Neural cell (in vitro differentiated cells): ENCODE measurements at regions not wholly inside any gene's neighbourhood (a gene's known extent, or its start where the extent isn't known, plus 50 kb on each side); places are given as distances from the start of the nearest gene placed in this dataset.

ENCODE experiments used
- H2AFZ ChIP-seq: fragments of 200-600, 300-800 bp; sonication (generic), shearing (Covaris generic); 2 replicates; pipeline ENCODE4 v1.6.0; 2014; ENCODE audit warnings: low read depth, mild to moderate bottlenecking, antibody characterized with exemption, low read length, moderate library complexity
- H3F3A ChIP-seq: fragments of 200-600 bp; shearing (Covaris generic); 2 replicates; pipeline ENCODE4 v1.6.1; 2016; ENCODE audit warnings: mild to moderate bottlenecking, moderate library complexity, mixed read lengths, antibody characterized with exemption, low read length; ENCODE audit not compliant: insufficient read depth, poor library complexity, severe bottlenecking
- H3K27ac ChIP-seq: fragments of 200-600, 300-800 bp; sonication (generic), shearing (Covaris generic); 2 replicates; pipeline ENCODE4 v1.5.1; 2014; ENCODE audit warnings: mild to moderate bottlenecking, low read length, moderate library complexity
- H3K27me3 ChIP-seq: fragments of 300-800, 200-600 bp; sonication (generic), shearing (Covaris generic); 2 replicates; pipeline ENCODE4 v1.6.0; 2014; ENCODE audit warnings: mild to moderate bottlenecking, low read depth, low read length, moderate library complexity; ENCODE audit not compliant: insufficient read depth
- H3K36me3 ChIP-seq: fragments of 300-800, 200-600 bp; sonication (generic), shearing (Covaris generic); 2 replicates; pipeline ENCODE4 v1.5.1; 2014; ENCODE audit warnings: mild to moderate bottlenecking, antibody characterized with exemption, low read length, moderate library complexity; ENCODE audit not compliant: insufficient read depth
- H3K4me2 ChIP-seq: fragments of 300-800, 200-600 bp; sonication (generic), shearing (Covaris generic); 2 replicates; pipeline ENCODE4 v1.6.0; 2014; ENCODE audit warnings: mild to moderate bottlenecking, low read length
- H3K4me3 ChIP-seq: fragments of 300-800, 200-600 bp; sonication (generic), shearing (Covaris generic); 2 replicates; pipeline ENCODE4 v1.5.1; 2014; ENCODE audit warnings: mild to moderate bottlenecking, low read length, moderate library complexity
- H3K79me2 ChIP-seq: fragments of 200-600 bp; shearing (Covaris generic); replicated peaks from 2 replicates; pipeline ENCODE4 v1.6.0; 2014; ENCODE audit warnings: mild to moderate bottlenecking, low read length, moderate library complexity; ENCODE audit not compliant: insufficient read depth
- H3K9ac ChIP-seq: fragments of 300-800, 200-600 bp; sonication (generic), shearing (Covaris generic); 2 replicates; pipeline ENCODE4 v1.6.1; 2016; ENCODE audit warnings: mild to moderate bottlenecking, low read length, mixed read lengths
- H3K9me2 ChIP-seq: fragments of 200-600 bp; shearing (Covaris generic); 2 replicates; pipeline ENCODE4 v1.6.1; 2016; ENCODE audit warnings: mild to moderate bottlenecking, low read length, mixed read lengths; ENCODE audit not compliant: insufficient read depth
- H3K9me3 ChIP-seq: fragments of 200-600, 300-800 bp; sonication (generic), shearing (Covaris generic); 2 replicates; pipeline ENCODE4 v1.6.1; 2016; ENCODE audit warnings: mild to moderate bottlenecking, mixed run types, low read length, moderate library complexity, mixed read lengths
- H4K20me1 ChIP-seq: fragments of 200-600 bp; shearing (Covaris generic); 2 replicates; pipeline ENCODE4 v1.6.1; 2016; ENCODE audit warnings: mild to moderate bottlenecking, mixed run types; ENCODE audit not compliant: insufficient read depth
- EP300 ChIP-seq: fragments of 450-650 bp; conservative IDR thresholded peaks from 2 replicates; pipeline ENCODE4 v1.6.1; 2014; ENCODE audit warnings: antibody characterized with exemption, mild to moderate bottlenecking, moderate library complexity; ENCODE audit not compliant: poor library complexity, severe bottlenecking
- RAD21 ChIP-seq: fragments of 450-650 bp; conservative IDR thresholded peaks from 2 replicates; pipeline ENCODE4 v1.6.1; 2014; ENCODE audit warnings: antibody characterized with exemption, mild to moderate bottlenecking, moderate library complexity
- SMC3 ChIP-seq: fragments of 450-650 bp; conservative IDR thresholded peaks from 2 replicates; pipeline ENCODE4 v1.6.1; 2014; ENCODE audit warnings: antibody characterized with exemption, mild to moderate bottlenecking, moderate library complexity; ENCODE audit not compliant: poor library complexity
- TF ChIP-seq, protein P1 (sequence below): IDR thresholded peaks from 2 replicates; pipeline ENCODE4 v1.6.1; 2012; ENCODE audit warnings: borderline replicate concordance
- TF ChIP-seq, protein P2 (sequence below): fragments of 450-650 bp; IDR thresholded peaks from 2 replicates; pipeline ENCODE4 v1.5.1; 2014; ENCODE audit warnings: antibody characterized with exemption, mild to moderate bottlenecking, moderate library complexity; ENCODE audit not compliant: poor library complexity, severe bottlenecking

DNA sequence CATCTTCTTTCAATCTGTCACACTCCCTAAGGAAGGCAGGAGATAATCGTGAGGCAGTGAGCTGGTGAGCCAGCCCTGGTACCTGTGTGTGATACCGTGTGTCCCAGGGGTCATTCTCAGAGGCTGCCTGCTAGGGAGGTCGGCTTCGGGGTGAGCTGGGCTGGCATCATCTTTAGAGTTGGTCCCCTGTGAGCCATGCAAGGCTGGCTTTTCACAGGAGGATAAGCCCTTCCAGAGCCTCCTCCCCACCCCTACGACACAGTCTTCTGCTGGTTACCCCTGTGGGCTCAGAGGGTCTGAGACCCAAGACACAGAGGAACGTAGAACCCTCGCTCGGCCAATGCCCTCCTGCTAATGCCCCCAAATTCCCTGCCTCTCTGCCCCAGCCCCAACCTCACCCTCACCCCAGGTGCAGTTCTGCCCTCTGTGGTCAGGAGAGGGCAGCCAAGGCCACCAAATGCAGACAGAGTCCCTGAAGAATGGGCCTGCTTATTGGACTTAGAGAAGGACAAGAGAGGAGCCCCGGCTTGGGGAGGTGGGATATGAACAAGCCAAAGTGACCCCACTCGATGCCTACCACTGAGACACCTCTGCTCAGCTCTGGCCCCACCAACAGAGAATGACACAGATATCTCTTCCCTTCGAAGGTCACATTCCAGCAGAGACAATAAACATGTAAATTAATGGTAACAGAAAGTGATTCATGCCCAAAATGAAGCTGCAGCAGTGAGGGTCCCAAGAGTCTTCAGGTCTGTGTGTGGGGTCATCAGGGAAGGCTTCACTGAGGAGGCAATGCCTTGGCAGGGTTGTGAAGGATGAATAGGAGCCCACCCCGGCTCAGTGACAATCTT is 80.8 kb upstream of the CCL1 start:
- Histone ChIP-seq H3K79me2 (no peaks in the 10 kb centered on the region), H3K4me2 (no peak overlapping the region), H2AFZ (no peak overlapping the region), H3K27me3 (no peaks in the 10 kb centered on the region), H3K27ac (no peak overlapping the region), H3K9ac (no peak overlapping the region), H4K20me1 (no peaks in the 10 kb centered on the region), H3K4me3 (no peak overlapping the region), H3K9me3 (no peaks in the 10 kb centered on the region), H3F3A (no peaks in the 10 kb centered on the region), H3K36me3 (no peaks in the 10 kb centered on the region), H3K9me2 (no peaks in the 10 kb centered on the region)
- TF ChIP-seq SMC3 (peak; percentile 94), RAD21 (peak; percentile 89)
- TF ChIP-seq, protein P1, sequence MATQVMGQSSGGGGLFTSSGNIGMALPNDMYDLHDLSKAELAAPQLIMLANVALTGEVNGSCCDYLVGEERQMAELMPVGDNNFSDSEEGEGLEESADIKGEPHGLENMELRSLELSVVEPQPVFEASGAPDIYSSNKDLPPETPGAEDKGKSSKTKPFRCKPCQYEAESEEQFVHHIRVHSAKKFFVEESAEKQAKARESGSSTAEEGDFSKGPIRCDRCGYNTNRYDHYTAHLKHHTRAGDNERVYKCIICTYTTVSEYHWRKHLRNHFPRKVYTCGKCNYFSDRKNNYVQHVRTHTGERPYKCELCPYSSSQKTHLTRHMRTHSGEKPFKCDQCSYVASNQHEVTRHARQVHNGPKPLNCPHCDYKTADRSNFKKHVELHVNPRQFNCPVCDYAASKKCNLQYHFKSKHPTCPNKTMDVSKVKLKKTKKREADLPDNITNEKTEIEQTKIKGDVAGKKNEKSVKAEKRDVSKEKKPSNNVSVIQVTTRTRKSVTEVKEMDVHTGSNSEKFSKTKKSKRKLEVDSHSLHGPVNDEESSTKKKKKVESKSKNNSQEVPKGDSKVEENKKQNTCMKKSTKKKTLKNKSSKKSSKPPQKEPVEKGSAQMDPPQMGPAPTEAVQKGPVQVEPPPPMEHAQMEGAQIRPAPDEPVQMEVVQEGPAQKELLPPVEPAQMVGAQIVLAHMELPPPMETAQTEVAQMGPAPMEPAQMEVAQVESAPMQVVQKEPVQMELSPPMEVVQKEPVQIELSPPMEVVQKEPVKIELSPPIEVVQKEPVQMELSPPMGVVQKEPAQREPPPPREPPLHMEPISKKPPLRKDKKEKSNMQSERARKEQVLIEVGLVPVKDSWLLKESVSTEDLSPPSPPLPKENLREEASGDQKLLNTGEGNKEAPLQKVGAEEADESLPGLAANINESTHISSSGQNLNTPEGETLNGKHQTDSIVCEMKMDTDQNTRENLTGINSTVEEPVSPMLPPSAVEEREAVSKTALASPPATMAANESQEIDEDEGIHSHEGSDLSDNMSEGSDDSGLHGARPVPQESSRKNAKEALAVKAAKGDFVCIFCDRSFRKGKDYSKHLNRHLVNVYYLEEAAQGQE, result no peak
- TF ChIP-seq, protein P2, sequence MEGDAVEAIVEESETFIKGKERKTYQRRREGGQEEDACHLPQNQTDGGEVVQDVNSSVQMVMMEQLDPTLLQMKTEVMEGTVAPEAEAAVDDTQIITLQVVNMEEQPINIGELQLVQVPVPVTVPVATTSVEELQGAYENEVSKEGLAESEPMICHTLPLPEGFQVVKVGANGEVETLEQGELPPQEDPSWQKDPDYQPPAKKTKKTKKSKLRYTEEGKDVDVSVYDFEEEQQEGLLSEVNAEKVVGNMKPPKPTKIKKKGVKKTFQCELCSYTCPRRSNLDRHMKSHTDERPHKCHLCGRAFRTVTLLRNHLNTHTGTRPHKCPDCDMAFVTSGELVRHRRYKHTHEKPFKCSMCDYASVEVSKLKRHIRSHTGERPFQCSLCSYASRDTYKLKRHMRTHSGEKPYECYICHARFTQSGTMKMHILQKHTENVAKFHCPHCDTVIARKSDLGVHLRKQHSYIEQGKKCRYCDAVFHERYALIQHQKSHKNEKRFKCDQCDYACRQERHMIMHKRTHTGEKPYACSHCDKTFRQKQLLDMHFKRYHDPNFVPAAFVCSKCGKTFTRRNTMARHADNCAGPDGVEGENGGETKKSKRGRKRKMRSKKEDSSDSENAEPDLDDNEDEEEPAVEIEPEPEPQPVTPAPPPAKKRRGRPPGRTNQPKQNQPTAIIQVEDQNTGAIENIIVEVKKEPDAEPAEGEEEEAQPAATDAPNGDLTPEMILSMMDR, result peak; percentile 80

DNA sequence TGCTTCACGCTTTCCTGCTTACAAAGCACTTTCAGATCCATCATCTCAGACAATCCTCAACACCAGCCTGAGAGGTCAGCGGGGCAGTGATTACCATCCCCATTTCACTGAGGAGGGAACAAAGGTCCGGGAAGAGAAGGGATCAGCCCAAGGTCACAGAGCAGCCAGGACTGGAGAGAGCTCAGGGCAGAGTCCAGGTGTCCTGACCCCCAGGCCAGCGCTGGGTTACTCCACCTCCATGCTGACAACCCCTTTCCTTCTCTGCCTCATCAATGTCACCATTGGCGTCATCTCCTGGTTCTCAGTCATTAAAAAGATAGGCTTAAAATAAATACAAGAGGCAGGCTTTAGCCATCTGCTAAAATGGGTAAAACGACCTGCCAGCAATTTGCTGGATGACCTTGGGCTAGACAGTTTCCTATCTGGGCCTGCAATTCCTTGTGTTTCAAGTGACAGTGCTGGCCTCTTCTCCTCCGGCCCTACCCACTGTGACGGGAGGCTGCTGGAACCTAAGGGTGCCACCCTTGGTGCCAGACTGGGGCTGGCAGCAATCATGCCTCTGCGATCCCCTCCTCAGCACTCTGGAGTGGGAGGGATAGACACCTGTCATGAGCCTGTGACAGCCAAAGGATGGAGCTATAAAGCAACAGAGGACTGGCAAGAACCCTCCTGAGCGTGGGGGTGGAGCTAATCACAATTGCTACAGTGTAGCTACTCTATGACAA is 79.5 kb upstream of the CCL1 start:
- H3K27ac ChIP-seq, result no peak overlapping the region
- no peak overlapping the region for H2AFZ ChIP-seq
- no peak overlapping the region for H3K4me2 ChIP-seq
- no peaks in the 10 kb centered on the region for H3K9me2 ChIP-seq
- H3K9ac ChIP-seq, result no peak overlapping the region
- no peak overlapping the region for H3K4me3 ChIP-seq
- H3K9me3 ChIP-seq, result no peaks in the 10 kb centered on the region
- no peaks in the 10 kb centered on the region for H3K36me3 ChIP-seq
- no peaks in the 10 kb centered on the region for H3F3A ChIP-seq
- no peaks in the 10 kb centered on the region for H4K20me1 ChIP-seq
- TF ChIP-seq EP300 (no peak), SMC3 (peak; percentile 15)
- TF ChIP-seq, protein P2, result peak; percentile 26
- H3K79me2 ChIP-seq, result no peaks in the 10 kb centered on the region
- no peaks in the 10 kb centered on the region for H3K27me3 ChIP-seq
